ENCODE measurements at regions not wholly inside any gene's neighbourhood (a gene's known extent, or its start where the extent isn't known, plus 50 kb on each side); places are given as distances from the start of the nearest gene placed in this dataset.

DNA sequence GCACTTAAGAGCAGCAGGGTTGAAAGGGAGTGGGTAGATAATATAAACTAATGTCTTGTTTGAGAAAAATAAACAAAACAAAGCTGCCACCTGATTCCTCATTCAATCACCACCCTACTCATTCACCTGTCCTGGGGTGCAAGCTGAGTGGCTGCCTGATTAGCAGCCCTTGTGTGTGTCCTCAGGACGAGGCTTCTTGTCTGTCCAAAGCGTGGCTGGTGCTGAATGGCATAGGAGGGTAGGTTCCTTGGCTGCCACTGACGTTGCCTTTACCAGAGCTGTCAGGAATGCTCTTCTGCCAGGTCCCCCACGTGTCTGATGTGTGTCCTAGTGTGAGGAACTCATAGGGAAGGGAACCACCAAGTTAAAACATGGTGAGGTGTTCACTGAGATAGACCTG is 146.6 kb upstream of the SLC24A2 start:
- Histone ChIP-seq H3K56ac (replicated peaks; ENCODE audit: insufficient read length, low read depth, low read length) (no peak overlapping the region), H3K36me3 (ENCODE audit: control insufficient read depth in 2 of 4, insufficient read depth in 4 of 4, low read length in 3 of 4) (no peaks in the 10 kb centered on the region), H3K4me3 (ENCODE audit: extremely low read depth in 1 of 4, insufficient read depth in 2 of 4, low read depth in 3 of 4, low read length in 4 of 4) (no peak overlapping the region), H3K27ac (ENCODE audit: low read depth, low read length) (no peak overlapping the region), H4K5ac (ENCODE audit: insufficient read length, low read depth, low read length) (no peak overlapping the region), H2AK5ac (ENCODE audit: low read depth, low read length) (no peak overlapping the region), H3K18ac (ENCODE audit: extremely low read depth, low read length) (no peak overlapping the region; the same call in 1 of the 2 replicates), H3K14ac (ENCODE audit: insufficient read length) (no peak overlapping the region), H3K4me1 (replicated peaks in 1 of 4; ENCODE audit: control insufficient read depth in 3 of 4, insufficient read depth in 4 of 4, low read length in 3 of 4) (peaks cover 0 to 7% (median 0%) of the 10 kb centered on the region in 4 experiments; a peak in 3 of 7 replicates), H2AFZ (ENCODE audit: low read length) (no peak overlapping the region), H3K79me1 (ENCODE audit: low read depth, low read length) (no peaks in the 10 kb centered on the region), H3K4ac (replicated peaks; ENCODE audit: insufficient read length, low read depth, low read length) (no peak overlapping the region), H3K9me3 (ENCODE audit: insufficient read depth in 2 of 2, low read depth in 1 of 2, low read length in 1 of 2) (no peaks in the 10 kb centered on the region), H2BK120ac (replicated peaks; ENCODE audit: low read depth, low read length) (no peak overlapping the region), H2BK15ac (ENCODE audit: low read length) (peak overlapping the region; percentile 54; the same call in 1 of the 2 replicates), H2BK5ac (ENCODE audit: low read depth, low read length) (no peak overlapping the region), H3K9ac (replicated peaks in 1 of 4; ENCODE audit: extremely low read depth in 1 of 4, low read depth in 3 of 4, low read length in 3 of 4) (no peak overlapping the region), H3K23me2 (ENCODE audit: low read depth, low read length) (no peaks in the 10 kb centered on the region), H3K79me2 (ENCODE audit: control insufficient read depth in 1 of 2, insufficient read depth in 2 of 2, low read length in 2 of 2) (no peaks in the 10 kb centered on the region), H4K20me1 (replicated peaks in 1 of 2; ENCODE audit: control insufficient read depth in 1 of 2, insufficient read depth in 2 of 2, low read length in 2 of 2) (no peaks in the 10 kb centered on the region), H2BK20ac (ENCODE audit: low read length) (peak overlapping the region; percentile 57; the same call in 1 of the 2 replicates), H4K91ac (replicated peaks; ENCODE audit: insufficient read length, low read length) (no peak overlapping the region), H2BK12ac (ENCODE audit: low read depth, low read length) (0 out of 2 replicates have a peak overlapping the region, but pooled peaks have one; percentile 12), H3K4me2 (ENCODE audit: insufficient read depth in 1 of 2, low read depth in 2 of 2, low read length in 2 of 2) (peak overlapping the region in 1 of 2 experiments; percentile 83; a peak in 1 of 4 replicates), H4K8ac (ENCODE audit: extremely low read depth, insufficient read depth, low read length) (no peak overlapping the region), H3K23ac (ENCODE audit: insufficient read length) (no peak overlapping the region), H3K27me3 (replicated peaks in 1 of 4; ENCODE audit: control insufficient read depth in 3 of 4, extremely low read depth in 1 of 4, insufficient read depth in 3 of 4, low read length in 3 of 4) (peaks cover 0 to 2% (median 0%) of the 10 kb centered on the region in 4 experiments; a peak in 2 of 7 replicates)
- WGBS, 2 experiments (ENCODE audit: extremely low coverage in 1 of 2, insufficient coverage in 1 of 2, insufficient read length in 1 of 2, insufficient replicate concordance in 2 of 2, low coverage in 1 of 2, low lambda C conversion rate in 2 of 2, missing lambda C conversion rate in 1 of 2): 64% methylated on average over 4 of the region's 4 CpGs; no CpG with 5 or more reads in 1 of the 2 experiments
- TF ChIP-seq KDM5A (IDR thresholded peaks at IDR 0.05; ENCODE audit: low read length) (no peak), CREB1 (IDR thresholded peaks at IDR 0.05) (no peak), CHD2 (IDR thresholded peaks at IDR 0.05; ENCODE audit: low read length) (no peak)
- TF ChIP-seq, protein P1, sequence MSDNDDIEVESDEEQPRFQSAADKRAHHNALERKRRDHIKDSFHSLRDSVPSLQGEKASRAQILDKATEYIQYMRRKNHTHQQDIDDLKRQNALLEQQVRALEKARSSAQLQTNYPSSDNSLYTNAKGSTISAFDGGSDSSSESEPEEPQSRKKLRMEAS (IDR thresholded peaks at IDR 0.05): peak; percentile 55; the same call in 1 of the 2 replicates
- peak; percentile 48 for FAIRE-seq
- no peak for DNase-seq (ENCODE audit: low read depth in 1 of 2, low spot score in 2 of 2)
- POLR2A ChIA-PET (ENCODE audit: partially characterized antibody): interaction anchor here (1.2 to 1.4 kb wide), 2 partner anchors 11 to 45 kb away, joined by 4 read pairs; no protein-coding TSS in a partner anchor
- CTCF ChIA-PET (ENCODE audit: partially characterized antibody): interaction anchor here (0.7 to 2.7 kb wide), 5 partner anchors 8 to 1006 kb away, joined by 3 to 20 read pairs (median 3); no protein-coding TSS in a partner anchor

Measured in H1 (cell line).